GM21447 (cell line): ENCODE measurements at regions not wholly inside any gene's neighbourhood (a gene's known extent, or its start where the extent isn't known, plus 50 kb on each side); places are given as distances from the start of the nearest gene placed in this dataset.
"Not testable (repeated sequence)": the region's sequence is repeated elsewhere in the genome, so short reads cannot be mapped to it uniquely, and the experiment has no call there.

ENCODE experiments used
- ATAC-seq: cut with Tn5 transposase; IDR thresholded peaks from one replicate; pipeline ENCODE4 v1.9.1; 2021; ENCODE audit not compliant: unreplicated experiment

DNA sequence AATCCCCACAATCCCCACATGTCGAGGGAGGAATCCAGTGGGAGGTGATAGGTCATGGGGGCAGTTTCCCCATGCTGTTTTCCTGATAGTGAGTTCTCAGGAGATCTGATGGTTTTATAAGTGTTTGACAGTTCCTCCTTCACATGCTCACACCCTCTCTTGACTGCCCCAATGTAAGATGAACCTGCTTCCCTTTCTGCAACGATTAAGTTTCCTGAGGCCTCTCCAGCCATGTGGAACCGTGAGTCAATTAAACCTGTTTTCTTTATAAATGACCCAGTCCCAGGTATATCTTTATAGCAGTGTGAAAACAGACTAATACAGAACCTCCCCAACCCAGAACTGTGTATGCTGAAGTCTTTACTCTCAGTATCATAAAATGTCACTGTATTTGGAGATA lies 289.5 kb upstream of the MMADHC start:
- ATAC-seq: no peak

GRCh38 chr2:149873936-149874335 lies 286.4 kb upstream of the MMADHC start:
- no peak for ATAC-seq

DNA sequence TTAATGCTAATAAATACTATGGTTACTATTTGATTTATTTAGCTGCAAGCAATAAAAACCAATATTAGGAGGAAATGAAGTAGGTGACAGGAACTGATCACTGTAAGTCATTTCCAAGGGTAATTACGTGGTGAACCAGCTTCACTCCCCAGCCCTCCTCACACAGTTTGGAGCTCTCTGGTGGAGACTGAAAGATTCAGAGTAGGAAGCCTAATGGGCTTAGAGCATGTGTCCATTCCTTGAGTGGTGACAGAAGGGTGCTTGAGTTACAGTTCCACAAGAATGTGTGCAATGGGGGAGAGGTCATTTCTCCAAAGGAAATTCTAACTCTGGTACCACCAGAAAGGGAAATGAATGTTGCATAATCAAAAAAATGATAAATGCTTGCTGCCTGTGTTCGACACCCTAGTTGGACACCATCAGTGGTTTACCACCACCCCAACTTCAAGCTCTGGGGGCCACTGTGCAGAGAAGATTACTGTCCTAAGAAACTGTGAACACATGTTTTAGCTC lies 285.1 kb upstream of the MMADHC start:
- no peak for ATAC-seq

DNA sequence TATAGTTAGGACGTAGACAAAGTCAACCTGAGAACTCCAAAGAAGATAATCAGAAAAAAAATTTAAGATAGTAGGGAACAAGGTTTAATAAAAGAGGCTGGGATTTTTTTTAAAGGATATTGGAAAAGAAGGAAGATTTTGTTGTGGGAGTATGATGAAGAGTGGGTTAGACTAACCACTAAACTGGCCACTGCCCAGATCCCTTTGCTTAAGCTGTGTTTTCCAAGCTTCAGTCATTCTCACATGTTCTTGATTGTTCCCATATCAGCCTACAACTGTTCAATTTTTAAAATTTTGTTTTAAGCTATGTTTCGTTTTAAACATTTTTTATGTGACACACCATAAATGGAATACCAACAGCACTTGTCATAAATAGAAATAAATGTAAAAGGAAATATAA lies 284.5 kb upstream of the MMADHC start:
- no peak for ATAC-seq

DNA sequence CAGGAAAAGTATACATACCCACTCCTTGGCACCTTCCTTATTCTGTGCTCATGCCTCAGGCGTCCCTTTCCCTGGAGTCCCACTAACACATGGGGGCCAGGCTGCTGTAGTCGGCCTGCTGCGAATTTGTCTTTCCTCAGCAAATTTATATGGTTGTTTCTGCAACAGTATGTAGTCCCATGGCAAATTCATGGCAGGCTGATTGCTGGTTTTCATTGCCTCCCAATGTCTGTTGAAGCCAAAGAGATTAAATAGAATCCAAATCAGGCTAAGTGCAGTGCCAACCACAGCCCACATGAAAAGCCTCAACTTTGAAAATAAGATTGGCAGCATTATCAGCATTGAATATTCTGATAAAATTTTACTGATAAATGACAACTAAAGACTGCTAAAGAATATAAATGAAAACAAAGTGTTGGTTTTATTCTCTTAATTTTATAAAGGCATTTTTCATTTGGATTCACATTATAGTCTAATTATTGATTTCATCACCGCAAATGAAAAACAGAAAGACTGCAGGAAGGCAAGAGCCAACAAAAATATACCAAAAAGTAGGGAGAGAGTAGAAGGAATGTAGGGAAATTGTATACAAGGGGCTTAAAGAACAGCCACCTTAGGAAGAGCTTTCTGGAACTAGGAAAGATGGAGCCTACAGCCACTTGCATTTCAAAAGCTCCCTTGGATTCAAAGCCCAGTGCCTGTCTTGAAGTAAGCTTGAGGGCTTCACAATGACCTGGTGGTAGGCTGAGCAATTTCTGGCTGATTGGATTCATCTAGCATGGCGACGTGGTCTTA lies 283.7 kb upstream of the MMADHC start:
- ATAC-seq: no peak

DNA sequence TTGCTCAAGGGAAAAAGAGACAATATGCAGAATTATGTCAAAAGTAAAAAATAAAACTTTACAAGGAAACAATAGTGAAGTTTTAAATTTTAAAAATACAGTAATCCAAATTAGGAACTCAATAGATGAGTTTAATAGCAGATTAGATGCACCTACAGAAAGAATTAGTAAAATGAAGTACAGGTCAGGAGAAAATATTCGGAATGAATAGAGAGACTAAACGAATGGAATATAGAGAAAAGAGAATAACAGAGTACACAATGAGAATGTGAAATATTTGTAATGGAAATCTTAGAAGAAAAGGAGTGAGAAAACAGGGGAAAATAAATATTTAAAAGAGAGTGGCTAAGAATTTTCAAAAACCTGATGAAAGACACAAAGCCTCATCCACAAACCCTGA lies 275.7 kb upstream of the MMADHC start:
- no peak for ATAC-seq

GRCh38 chr2:149861034-149861433 lies 273.5 kb upstream of the MMADHC start:
- ATAC-seq: no peak

DNA sequence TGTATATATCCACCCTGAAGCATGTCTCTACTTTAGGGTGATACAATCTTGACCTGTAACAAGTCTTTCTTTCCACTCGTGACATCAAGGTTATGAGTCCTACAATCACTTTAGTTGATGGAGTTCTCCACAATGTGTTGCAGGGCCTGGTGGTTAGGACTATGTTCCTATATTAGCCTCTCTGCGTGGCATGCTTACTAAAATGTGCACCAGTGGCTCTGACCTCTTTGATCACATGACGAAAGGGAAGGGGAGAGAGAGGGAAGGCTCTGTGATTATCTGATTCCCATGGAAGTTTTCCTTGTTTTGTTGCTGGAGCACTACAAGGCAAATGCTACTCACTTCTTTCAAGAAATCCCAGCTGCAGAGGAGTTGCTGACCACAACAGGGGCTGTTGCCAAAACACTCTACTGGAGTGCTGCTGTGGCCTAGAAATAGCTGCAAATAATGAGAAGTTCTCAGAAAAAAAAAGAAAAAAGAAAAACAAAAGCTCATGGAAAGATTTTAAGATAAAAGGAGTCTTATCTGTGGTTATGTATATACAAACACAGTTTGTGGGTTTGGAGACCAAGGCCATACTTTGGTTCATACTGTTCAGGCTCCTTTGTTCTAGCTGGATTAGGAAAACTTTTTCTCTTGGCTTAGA lies 272.8 kb upstream of the MMADHC start:
- no peak for ATAC-seq

- ATAC-seq: no peak
These were observed 271.5 kb upstream of the MMADHC start for GRCh38 chr2:149858901-149859634.

DNA sequence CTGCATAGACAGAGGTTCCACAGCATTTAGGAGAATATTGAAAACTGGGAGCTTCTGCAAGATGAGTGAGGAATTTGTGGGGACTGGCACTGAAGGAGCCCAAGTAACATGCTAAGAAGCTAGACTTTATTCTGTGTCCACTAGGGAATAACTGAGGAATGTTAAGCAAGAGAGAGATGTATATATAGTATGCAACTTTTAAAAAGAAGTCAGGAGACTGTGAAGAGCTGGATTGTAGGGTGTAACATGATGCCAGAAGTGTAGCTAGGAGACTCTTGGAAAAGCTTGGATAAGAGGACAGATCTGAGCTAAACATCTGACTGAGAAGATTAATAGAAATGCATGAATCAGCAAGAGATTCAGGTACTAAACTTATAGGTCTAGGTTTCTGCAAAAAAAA lies 270.6 kb upstream of the MMADHC start:
- ATAC-seq: no peak

GRCh38 chr2:149857344-149857743 lies 269.8 kb upstream of the MMADHC start:
- ATAC-seq: no peak

- not testable (repeated sequence) for ATAC-seq
These were observed 268.3 kb upstream of the MMADHC start for GRCh38 chr2:149855859-149856258.

DNA sequence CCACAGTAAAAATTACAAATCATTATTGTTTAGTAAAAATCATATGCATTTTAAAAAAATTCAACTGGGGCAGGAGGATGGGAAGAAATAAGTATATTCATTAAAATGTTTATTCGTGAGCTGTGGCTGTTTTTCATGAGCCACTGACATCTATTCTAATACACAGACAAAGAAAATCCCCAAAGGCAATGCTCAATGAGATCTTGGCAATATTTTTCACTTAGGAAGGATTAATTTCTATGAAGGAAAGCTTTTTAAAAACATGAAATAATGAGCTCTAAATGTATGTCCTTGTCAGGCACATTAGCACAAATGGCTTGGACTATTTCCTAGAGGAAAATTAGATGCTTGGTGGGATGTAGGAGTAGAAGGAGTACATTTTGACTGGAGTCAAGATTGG lies 262.0 kb upstream of the MMADHC start:
- no peak for ATAC-seq

GRCh38 chr2:149849136-149849535 lies 261.6 kb upstream of the MMADHC start:
- no peak for ATAC-seq

DNA sequence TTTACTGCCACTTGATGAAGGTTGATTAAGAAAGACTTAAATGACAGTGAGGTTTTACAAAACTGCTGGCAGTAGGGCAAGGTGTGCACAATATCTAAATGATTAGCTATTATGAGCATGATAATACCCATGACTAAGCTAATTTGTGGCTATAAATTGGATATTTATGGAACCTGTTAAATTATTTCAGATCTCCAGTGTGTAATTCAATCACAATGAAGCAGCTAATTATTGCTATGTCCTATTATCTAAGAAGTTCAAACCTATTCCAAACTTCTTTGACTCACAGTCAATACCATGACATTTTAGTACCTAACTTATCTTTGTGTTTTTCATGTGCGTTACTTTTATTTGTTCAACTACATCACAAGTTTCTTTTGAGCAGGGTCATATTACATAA lies 253.8 kb upstream of the MMADHC start:
- no peak for ATAC-seq

GRCh38 chr2:149832324-149832723 lies 244.7 kb upstream of the MMADHC start:
- no peak for ATAC-seq

- no peak for ATAC-seq
These were observed 241.1 kb upstream of the MMADHC start for GRCh38 chr2:149828520-149829210.

DNA sequence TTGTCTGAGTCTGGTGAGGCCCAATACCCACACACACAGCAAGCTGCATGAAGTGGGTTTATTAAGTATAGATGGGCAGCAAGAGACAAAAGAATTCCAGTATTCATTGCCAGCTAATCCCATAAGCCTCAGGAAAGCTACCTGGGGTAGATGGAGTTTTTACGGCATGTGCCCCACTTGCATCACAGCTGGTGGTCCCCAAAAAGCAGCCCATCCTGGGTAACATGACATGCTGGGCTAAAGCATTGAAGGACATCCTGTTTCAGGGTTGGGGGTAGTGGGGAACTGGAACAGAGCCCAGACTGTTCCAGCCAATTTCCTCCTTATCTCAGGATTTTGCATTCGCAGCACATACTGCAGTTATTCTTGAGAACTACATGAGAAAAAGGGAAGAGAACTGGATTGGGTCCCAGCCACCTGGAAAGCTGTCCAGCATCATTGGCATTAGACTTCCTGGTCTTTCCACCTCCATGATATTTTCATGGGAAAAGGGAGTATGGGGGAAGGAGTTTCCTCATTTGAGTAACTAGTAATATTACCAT lies 240.1 kb upstream of the MMADHC start:
- no peak for ATAC-seq

GRCh38 chr2:149826471-149827125 lies 239.0 kb upstream of the MMADHC start:
- ATAC-seq: no peak

DNA sequence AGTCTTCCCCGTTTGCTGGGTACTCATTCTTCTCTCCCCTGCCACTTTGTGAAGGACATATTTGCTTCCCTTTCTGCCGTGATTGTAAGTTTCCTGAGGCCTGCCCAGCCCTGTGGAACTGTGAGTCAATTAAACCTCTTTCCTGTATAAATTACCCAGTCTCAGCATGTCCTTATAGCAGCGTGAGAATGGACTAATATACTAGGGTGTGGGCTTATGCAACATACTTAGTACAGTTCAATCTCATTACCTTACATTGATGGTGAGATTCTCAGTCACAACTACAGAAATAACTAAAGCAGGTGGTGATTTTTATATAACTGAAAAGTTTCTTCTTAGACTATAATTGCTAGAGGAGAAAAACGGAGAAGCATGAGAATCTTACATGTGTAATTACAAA lies 237.9 kb upstream of the MMADHC start:
- ATAC-seq: no peak
